Stimulated activated naive CD8-positive, alpha-beta T cell treated with anti-CD3 and anti-CD28 coated beads, Interleukin-15, Interleukin-2, amounts not matched to agents 100 U/mL and 50 U/mL, for 24 hours (primary cell): ENCODE measurements at regions not wholly inside any gene's neighbourhood (a gene's known extent, or its start where the extent isn't known, plus 50 kb on each side); places are given as distances from the start of the nearest gene placed in this dataset.
"Not testable (repeated sequence)": the region's sequence is repeated elsewhere in the genome, so short reads cannot be mapped to it uniquely, and the experiment has no call there.

Source experiments
- ATAC-seq: fragments of 150-1000 bp; cut with Tn5 transposase; one replicate; pipeline ENCODE4 v1.10.0; 2021
- DNase-seq: peaks from one replicate; pipeline ENCODE4 v3.0.0; 2021

DNA sequence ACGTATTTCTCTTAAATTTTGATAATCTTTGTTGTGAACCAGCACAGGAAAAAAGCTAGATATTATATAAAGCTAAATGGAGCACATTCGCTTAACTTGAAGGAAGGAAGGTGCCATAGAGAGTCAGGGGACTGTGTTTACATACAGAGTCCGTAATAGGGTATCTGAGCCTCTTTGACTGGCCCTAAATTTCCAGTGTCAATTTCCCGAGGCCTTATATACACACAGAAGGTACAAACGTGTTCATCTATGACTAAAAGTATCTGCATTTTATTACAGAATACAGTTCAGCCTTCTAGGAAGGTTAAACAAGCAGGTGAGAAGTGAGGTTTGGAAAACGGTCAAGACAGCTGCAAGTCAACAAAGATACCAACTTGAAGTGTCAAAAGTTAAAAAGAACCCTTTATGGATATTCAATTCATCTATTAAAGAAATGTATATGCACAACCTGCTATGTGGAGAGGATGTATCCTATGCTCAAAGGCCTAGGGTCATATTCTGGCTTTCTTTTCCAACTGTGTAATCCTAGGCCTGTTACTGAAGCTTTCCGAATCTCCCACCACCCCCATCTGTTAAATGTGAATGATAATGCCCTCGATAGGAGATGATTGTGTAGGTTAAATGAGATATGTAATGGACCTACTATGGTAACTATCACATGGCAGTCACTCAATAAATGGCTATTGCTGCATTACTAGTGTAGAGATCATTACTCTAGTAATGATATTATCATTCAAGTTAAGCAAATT, 263.7 kb upstream of the MAF start:
- ATAC-seq (no peak), DNase-seq (no peak)

DNA sequence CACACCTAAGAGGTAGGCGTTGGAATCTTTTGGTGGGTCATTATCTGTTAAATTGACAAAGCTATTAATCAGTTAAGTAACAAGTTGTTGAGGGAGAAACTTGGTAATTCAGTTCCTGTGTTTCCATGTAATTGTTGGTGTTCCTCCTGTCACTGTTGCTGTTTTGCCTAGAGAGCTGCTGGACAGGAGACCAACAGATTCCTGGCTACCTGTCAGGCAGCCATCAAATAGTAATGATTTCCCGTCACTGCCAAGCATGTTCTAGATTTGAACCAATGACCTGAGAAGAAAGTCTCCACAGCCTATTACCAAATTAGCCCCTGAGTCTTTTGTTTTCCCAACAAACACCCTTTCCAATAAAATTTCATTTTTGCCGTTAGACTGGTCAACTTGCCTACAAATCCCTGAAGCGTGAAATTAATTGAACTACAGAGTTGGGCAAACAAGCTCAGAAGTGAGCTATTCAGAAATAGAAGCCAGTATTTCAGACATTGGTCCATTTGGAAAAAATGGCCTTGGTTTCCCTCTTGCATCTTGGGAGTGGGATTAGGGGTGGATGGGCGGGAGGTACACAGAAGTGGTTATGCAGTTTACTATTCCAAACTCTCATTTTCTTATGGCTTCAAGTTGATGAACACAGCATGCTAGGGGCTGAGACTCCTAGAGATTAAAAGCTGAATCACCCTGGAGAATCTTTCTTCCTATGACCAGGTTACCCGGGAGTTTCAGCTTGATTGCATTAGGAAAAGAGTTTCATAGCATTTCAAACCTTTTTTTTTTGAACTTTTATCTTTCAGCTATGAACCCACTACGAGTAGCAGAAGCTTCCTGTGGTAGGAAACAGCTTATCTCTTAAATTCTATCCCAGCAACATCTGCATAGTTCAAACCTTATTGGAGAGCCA, 262.8 kb upstream of the MAF start:
- ATAC-seq (no peak), DNase-seq (no peak)

DNA sequence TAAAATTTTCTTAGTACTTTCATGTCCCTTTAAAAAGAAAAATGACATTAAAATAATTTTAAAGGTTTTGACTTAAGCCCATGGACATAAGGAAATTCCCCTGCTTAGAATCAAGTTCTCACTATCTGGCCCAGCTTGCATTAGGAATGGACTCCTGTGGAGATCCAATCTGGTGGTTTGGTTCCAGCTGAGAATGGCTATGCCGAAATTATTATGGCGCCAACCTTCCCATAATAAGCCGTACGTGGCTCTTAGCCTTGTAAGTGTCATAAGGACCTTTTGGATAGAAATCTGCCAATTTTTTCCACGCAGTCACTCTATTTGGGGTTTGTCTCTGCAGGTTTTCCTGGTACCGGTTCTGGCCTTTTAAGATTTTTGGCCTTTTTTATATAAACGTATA, 262.1 kb upstream of the MAF start:
- ATAC-seq (no peak), DNase-seq (no peak)

DNA sequence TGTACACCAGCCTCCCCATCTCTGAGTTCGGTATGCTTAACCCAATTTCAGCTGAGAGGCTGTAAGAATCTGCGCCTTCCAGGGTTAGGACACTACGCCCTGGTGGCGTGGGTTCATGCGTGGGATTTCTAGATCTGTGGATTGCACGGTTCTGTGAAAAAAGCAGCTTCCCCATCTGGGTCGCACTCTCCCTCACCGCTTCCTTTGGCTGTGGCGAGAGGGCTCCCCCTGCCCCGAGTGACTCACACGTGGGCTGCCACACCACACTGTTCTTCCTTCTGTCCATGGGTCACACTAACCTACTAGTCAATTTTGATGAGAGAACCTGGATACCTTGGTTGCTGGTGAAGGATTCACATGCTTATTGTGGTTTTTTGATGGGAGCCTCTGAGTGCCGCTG, 256.0 kb upstream of the MAF start:
- DNase-seq: no peak
- no peak for ATAC-seq

DNA sequence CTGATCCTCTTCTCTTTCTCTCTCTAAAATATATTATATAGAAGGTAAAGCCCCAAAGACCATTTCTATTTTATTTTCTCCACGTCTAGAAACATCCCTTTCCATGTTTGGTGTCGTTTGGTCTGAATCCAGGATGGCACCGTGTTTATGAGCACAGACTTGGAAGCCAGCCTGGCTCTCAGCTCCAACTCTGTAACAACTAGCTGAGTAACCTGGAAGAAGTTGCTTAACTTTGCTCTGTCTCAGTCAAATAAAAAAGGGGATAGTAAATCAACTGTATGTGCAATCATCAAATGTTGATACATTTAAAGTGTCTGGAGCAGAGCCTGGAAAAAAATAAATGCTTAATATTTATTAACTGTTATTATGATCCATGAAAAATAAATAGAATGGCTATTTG, 249.8 kb upstream of the MAF start:
- DNase-seq (no peak), ATAC-seq (no peak)

DNA sequence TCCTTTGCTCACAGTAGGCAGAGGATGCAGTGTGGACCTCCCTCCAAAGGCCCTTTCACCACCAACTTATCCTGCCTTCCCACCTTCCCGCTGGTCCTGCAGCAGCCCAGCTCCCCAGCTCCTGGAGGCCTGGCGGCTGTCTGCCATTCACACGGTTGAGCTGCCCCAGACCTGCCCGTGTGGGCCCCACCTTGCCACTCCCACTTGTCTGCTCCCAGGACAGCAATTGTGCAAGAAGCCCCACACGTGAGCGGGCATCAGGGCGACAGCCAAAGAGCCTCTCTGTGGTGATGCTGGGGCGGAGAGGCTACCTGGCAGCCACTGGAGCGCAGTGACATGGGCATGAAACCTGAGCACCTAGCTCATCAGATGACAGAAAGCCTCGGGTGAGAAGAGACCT, 248.6 kb upstream of the MAF start:
- ATAC-seq: peak; percentile 28
- DNase-seq: no peak

DNA sequence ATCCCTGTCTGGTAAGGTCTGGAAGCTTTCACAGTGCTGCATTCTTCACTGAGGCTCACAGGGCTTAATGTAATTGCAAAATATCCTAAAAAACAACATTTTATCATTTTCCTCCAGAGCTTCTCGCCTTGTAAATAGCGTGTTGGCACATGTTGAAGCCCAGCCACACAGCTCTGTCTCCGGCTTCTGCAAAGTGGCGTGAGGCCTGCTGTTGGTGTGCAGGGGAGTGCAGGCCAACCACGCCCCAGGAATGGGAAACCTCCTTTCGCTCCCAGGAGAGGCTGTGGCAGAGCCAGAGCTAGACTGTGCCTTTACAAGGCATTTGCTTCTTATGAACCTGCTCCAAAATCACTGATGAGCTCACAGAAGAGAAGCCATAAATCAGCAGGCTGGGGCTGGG, 248.2 kb upstream of the MAF start:
- DNase-seq: no peak
- ATAC-seq: no peak

DNA sequence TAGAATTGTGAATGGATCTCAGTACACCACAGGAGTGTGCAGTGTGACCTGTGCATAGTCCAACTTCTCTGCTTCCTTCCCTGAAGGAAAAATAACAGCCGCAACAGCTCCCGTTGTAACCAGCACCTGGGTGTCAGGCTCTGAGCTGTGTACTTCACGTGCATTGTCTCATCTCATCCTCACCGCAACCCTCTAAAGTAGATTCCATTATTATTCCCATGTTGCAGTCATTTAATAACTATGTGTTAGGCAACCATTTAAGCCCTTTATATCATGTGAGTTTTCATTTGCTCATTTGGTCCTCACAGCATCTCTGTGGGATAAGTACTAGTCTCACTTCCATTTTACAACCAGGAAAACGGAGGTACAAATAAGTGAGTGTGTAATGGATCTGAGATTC, 247.0 kb upstream of the MAF start:
- DNase-seq (no peak), ATAC-seq (no peak)

DNA sequence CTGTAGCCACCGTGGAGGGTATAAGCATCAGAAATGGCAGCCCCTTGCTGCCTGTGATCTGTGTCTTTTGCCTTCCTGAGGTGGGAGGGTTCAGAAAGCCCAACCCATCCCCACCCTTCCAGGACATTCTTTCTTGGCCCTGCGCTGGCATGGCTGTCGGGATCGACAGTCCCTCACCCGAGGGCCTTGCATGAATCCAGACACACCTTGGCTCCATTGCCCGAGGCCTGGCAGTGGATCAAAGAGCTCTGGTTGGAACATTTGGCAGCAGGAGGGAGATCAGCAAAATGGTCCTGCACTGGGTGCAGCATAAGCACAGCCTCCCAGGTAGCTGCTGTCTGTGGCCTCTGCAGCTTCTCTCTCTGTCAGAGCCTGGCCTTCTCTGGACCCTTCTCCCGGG, 246.6 kb upstream of the MAF start:
- ATAC-seq: no peak
- no peak for DNase-seq

DNA sequence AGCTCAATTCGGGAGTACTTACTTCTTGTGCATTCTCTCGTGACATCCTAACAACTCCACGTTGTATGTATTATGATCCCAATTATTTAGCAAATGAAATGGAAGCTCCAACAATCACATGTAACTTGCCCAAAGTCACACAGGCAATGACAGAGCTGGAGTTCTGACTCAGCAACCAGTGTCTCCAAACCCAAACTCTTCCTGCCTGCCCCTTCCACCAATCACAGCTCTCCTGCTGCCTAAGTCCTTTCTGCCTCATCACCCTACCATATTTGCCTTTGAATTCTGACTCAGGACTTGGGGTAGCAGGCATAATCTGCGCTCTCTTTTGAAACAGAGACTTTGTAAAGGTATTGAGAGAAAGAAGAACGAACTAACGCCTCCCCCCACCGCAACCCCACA, 245.2 kb upstream of the MAF start:
- ATAC-seq (no peak), DNase-seq (no peak)

DNA sequence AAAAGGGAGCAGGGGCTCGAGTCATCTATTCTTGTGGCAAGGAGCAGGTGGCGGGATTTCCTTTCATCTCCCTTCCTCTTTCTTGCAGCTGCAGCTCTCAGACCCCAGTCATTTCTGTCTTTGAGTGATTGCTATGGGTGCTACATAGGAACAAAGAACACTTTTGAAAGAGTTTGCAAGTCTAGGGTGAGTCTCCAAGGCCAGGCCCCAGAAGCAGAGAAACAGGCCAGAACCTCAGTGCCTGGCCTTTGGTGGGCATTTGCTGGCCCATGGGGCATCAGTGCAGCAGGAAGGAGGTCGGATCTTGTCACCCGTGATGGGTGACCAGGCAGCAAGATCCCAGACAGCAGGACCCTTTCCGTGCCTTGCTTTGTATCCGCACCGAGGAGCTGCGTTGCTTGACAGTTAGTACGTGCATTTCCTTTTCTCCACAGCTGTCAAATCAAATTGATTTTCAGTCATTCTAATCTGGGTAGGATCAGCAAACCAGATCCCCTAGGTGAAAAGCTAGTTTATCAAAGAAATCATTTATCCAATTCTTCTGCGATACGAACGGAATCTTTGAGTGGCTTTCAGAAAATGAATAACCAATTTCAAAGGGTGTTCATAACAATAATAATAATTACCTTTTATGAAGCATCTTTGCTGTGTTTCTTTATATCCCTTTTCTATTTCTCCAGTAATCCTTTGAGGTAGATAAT, 244.6 kb upstream of the MAF start:
- DNase-seq (no peak), ATAC-seq (no peak)

DNA sequence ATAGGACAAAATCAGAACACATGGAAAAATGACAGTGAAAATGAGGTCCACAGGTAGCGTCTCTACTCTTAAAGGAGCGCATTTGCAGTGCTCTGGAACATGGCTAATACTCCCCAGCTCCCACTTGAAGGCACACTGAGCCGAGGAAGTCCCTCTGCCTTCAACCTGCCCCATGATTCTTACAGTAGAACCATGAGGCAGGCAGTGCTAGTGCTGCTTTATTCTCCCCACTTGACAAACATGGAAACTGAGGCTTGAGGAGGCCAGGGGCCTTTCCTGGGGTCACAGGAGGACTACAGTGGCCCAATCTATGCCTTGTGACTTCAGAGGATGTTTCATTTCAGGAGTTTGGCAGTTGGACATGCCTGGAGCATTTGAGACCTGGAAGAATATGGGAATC, 244.1 kb upstream of the MAF start:
- ATAC-seq (no peak), DNase-seq (no peak)

DNA sequence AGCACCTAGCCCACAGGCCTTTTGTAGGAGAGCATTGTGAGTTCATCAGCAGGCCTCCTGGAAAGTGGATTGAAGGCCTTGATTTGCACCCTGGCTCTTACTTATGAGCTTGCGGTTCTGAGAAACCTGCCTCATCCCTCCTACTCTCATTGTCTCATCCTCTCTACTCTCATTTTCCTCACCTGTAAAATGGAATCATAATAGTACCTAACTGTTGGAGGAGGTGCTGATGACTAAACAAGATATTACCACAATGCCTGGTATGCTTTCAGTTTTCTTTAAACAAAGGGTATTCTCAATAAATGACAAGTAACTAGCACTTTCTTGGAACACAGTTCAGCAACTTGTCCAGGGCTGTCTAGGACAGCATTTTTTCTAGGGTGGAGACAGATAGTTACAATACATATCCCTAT, 243.1 kb upstream of the MAF start:
- DNase-seq (no peak), ATAC-seq (peak; percentile 19)

DNA sequence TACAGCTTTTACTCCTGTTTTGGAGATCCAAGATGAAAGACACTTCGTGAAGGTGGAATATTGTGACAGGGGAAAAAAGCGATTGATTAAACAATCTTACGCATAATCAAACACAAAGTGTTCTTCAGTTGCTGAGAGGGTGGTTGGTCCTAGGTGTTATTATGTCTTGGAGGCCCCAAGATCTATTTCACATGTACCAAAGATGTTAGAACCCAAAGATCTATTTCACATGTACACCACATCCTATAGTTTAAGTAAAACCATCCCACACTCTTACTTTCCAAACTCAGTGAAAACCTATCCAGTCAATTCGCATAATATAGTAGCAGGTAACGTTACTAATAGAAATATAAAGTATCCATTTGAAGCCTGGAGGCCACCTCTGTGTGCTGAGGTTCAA, 242.6 kb upstream of the MAF start:
- DNase-seq: no peak
- no peak for ATAC-seq

DNA sequence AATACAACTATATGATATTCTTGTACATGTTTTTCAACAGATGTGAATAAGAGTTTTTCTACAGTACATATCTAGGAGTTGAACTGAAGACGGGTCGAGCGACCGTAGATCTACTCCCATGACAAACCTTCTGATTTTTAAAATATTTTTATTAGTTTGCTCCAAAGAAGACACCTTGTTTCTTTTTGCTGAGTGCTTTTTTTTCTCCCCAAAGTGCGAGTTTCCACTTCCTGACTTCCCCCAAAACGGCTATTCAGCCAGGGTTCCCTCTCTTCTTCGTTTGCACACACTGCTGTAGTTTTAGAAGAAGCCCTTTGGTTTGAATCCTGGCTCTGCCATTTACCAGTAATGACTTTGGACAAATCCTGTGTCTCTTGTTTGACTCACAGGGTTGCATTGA, 241.7 kb upstream of the MAF start:
- DNase-seq (no peak), ATAC-seq (no peak)

DNA sequence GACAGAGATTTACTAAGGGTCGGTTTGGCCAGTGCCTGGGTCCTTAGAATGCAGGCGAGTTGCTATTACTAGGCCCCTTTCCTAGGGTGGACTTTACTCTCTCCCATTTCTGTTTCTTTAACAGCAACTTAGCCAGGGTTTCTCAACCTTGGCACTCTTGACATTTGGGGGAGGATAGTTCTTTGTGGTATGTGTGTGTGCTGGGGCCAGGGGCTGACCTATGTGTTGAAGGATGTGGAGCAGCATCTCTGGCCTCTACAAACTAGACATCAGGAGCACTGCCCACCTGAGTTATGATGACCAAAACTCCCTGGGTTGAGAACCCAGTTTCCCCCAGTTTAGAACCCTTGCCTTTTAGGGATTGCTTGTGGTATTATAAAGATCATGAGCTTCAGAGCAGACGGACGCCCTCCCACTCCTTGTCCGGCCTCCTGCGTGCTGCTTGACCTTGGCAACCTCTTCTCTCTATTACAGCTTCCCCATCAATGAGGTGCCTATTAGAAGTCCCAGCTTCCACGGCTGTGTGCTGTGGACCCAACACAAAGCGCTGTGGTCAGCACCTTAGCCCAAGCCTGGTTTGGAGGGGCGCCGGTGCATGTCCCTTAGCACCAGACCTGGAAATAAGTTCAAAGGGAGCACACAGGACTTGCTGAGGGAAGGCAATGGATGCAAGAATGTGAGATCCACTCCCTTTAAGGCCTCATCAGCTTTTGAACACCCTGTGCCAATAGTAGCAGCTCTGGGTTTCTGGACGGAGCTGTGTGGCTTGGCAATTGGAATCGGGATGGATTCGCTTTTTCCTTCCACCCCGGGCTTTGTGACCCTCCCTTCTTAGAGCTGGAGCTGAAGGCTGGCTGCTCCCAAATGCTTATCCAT, 239.2 kb upstream of the MAF start:
- ATAC-seq (no peak), DNase-seq (no peak)

DNA sequence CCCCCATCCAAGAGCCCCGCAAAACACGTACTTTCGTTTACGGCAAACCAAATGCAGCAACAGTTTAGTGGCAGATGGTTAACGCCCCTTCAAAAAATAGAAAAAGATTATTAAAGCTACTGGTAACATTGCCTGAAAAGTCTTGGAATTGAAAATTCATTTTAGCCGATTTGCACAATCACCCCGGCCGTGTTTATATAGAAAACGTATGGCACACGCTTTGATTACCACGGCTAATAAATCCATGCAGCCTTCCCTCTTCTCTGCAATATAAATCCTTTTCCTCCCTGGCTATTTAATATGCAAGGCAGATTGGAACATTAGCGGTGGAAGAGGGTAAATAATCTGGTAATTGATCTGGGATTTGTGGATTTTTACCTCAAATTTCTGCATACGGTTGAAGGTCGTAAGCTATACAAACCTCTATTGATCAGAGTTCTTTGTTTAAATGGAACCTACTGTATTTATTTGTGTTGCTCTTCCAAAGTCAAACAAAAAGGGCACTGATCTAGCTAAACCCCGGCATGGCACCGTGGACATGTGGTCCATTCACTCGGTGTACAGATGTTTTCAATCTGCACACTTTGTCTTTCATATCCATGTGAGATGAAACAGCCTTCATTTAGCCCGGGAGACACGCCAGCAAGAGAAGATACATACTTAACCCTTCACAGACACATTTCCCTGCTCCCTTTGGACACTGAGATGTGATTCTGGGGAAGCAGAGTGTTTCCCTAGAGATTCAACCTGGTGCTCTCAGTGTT, 238.1 kb upstream of the MAF start:
- DNase-seq: no peak
- ATAC-seq: no peak

DNA sequence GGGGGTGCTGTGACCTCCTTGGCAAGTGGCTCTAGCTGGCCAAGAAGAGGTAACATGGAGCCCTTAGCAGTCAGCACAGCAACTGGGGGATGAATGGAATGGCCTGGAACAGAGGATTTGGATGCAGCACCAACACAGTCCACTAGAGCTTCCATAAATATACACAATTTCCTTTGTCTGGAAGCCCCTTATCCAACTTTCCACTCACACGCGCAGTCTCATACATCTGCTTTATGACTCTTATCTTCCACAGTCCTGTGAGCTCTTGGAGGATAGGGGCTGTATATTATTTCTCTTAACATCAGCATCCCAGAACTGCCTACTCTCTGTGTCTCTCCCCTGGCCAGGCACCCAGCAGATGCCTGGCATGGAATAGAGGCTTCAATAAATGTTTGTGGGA, 235.6 kb upstream of the MAF start:
- DNase-seq: no peak

DNA sequence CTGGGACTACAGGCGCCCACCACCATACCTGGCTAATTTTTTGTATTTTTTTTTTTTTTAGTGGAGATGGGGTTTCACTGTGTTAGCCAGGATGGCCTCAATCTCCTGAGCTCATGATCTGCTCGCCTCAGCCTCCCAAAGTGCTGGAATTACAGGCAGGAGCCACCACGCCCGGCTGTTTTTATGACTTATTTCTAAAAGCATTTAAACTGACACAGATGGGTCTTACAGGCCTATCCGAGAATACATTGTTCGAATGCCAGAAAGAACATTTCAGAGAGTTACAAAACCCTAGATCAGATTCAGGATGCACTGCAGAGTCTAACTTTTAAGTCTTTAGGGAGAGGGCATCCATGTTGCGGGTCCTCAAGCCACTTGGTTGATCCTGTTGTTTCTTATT, 234.7 kb upstream of the MAF start:
- ATAC-seq (no peak), DNase-seq (no peak)

More for the DNA sequence above, 235.6 kb upstream of the MAF start:
- ATAC-seq: no peak

DNA sequence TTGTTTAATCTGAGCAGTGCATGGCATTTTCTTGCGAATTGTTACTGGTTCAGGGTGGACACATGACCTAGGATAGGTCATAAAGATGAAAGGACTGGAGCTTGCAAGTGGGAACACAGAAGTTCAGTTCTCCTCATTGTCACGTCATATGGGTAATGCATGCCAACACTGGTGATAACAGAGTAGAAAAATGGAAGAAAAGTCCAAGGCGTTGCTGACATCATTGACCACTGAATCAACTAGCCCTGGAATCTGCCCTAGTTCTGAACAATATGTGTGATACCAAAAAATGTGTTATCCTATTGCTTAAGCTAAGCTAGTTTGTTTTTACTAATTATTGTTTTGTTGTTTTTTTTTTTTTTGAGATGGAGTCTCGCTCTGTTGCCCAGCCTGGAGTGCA, 234.2 kb upstream of the MAF start:
- DNase-seq (no peak), ATAC-seq (no peak)

DNA sequence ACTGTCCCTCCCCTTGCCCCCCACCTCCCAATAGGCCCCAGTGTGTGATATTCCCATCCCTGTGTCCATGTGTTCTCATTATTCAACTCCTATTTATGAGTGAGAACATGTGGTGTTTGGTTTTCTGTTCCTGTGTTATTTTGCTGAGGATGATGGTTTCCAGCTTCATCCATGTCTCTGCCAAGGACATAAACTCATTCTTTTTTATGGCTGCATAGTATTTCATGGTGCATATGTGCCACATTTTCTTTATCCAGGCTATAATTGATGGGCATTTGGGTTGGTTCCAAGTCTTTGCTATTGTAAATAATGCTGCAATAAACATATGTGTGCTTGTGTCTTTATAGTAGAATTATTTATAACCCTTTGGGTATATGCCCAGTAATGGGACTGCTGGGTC, 233.5 kb upstream of the MAF start:
- not testable (repeated sequence) for DNase-seq, ATAC-seq
